ENCODE measurements at regions not wholly inside any gene's neighbourhood (a gene's known extent, or its start where the extent isn't known, plus 50 kb on each side); places are given as distances from the start of the nearest gene placed in this dataset.

DNA sequence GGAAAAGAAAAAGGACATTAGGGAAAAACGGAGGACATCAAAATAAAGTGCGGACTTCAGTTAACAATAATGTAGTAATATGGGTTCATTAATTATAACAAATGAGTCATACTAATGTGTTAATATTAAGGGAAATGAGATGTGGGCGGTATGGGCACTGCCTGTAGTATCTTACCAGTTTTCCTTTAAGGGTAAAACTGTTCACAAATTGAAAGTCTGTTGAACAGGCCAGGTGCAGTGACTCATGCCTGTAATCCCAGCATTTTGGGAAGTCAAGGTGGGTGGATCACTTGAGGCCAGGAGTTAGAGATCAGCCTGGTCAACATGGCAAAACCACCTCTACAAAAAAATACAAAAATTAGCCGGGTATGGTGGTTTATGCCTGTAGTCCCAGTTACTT is 56.8 kb upstream of the PMAIP1 start (continued):
- TF ChIP-seq, protein P1, sequence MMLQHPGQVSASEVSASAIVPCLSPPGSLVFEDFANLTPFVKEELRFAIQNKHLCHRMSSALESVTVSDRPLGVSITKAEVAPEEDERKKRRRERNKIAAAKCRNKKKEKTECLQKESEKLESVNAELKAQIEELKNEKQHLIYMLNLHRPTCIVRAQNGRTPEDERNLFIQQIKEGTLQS (IDR thresholded peaks at IDR 0.05) = no peak
- no peak for TF ChIP-seq EGR1 (IDR thresholded peaks at IDR 0.05; ENCODE audit: low read depth)
- TF ChIP-seq CEBPB (IDR thresholded peaks at IDR 0.05; ENCODE audit: low read depth) = no peak
- TF ChIP-seq SRF (IDR thresholded peaks at IDR 0.05; ENCODE audit: low read depth) = no peak

DNA sequence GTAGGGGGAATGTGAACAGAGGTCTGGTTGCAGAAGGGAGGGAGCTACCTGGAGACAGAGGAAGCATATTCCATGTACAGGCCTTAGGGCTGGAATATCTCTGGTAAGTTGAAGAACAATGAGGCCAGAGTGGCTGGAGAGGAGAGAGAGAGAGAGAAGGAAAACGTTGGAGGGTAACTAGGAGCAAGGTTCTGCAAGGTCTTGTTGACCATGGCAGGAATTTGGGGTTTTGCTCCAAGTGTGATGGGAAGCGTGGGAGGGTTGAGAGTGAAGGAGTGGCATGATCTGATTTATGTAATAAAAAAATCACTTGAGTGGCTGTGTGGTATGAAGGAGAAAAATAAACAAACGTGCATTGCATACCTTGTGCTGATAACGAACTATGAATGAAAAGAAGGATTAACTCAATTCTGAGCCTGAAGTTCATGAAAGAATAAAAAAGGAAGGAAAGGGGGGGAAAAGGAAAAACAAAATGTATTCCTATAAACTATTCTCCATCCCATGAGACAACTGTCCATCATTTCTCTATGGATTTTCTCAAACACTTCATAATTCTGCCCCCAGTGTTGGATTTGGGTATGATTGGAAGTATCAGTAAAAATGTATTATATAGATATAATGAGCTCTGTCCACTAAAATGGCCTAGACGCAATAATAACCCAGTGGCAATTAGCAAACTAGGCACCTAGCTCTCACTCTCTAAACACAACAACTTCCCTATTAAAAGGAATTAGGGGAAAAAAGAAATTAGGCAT is 59.7 kb upstream of the PMAIP1 start:
- peak; percentile 41; the same call in 1 of the 2 replicates for ATAC-seq
- peaks cover 8 to 15% of the 10 kb centered on the region in 2 experiments; a peak in 2 of 4 replicates for H3K4me1 ChIP-seq (ENCODE audit: control insufficient read depth in 1 of 2, insufficient read depth in 2 of 2, low read length in 2 of 2)
- H4K20me1 ChIP-seq (ENCODE audit: insufficient read depth) = no peaks in the 10 kb centered on the region
- H3K4me3 ChIP-seq (replicated peaks in 1 of 2; ENCODE audit: low read depth in 1 of 2, low read length in 2 of 2) = no peak overlapping the region
- no peak overlapping the region for H3K9ac ChIP-seq (ENCODE audit: low read length)
- H3K27ac ChIP-seq (ENCODE audit: low read depth, low read length) = no peak overlapping the region
- H2AFZ ChIP-seq (ENCODE audit: low read depth, low read length, poor library complexity, severe bottlenecking) = peak overlapping the region; percentile 57
- intact Hi-C loops (cut with micrococcal nuclease) = loop anchor here (5.0 kb wide), 2 partner anchors 67 to 572 kb away; no protein-coding TSS in a partner anchor
- ChIA-PET RAD21 (ENCODE audit: low non-redundant PET in 1 of 2, low total read pairs in 2 of 2, uncharacterized antibody in 2 of 2, unreplicated experiment in 2 of 2) (interaction anchor here in 1 of 2 experiments (0.5 to 0.7 kb wide), 4 partner anchors 12 to 154 kb away, joined by 3 to 4 read pairs (median 3); no protein-coding TSS in a partner anchor), POLR2A (interaction anchor here (1.1 to 2.8 kb wide), 3 partner anchors 33 to 65 kb away, joined by 3 to 16 read pairs (median 8); partner anchors contain the start of gene PMAIP1), CTCF (interaction anchor here (0.6 to 1.6 kb wide), 10 partner anchors 8 to 720 kb away, joined by 3 to 10 read pairs (median 4); partner anchors contain the start of gene PMAIP1)
- DNase-seq (ENCODE audit: low read depth, low spot score) = no peak
- H3K9me3 ChIP-seq (ENCODE audit: control insufficient read depth in 1 of 2, insufficient read depth in 1 of 2, low read depth in 1 of 2, low read length in 2 of 2) = no peaks in the 10 kb centered on the region
- TF ChIP-seq RAD21 (IDR thresholded peaks at IDR 0.05; ENCODE audit: low read depth) = peak; percentile 33; the same call in 1 of the 2 replicates
- TF ChIP-seq, protein P2, sequence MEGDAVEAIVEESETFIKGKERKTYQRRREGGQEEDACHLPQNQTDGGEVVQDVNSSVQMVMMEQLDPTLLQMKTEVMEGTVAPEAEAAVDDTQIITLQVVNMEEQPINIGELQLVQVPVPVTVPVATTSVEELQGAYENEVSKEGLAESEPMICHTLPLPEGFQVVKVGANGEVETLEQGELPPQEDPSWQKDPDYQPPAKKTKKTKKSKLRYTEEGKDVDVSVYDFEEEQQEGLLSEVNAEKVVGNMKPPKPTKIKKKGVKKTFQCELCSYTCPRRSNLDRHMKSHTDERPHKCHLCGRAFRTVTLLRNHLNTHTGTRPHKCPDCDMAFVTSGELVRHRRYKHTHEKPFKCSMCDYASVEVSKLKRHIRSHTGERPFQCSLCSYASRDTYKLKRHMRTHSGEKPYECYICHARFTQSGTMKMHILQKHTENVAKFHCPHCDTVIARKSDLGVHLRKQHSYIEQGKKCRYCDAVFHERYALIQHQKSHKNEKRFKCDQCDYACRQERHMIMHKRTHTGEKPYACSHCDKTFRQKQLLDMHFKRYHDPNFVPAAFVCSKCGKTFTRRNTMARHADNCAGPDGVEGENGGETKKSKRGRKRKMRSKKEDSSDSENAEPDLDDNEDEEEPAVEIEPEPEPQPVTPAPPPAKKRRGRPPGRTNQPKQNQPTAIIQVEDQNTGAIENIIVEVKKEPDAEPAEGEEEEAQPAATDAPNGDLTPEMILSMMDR (IDR thresholded peaks at IDR 0.05 in 2 of 3, conservative IDR thresholded peaks at IDR 0.05 in 1 of 3; ENCODE audit: borderline replicate concordance in 1 of 3, insufficient read depth in 1 of 3, low read depth in 2 of 3, low read length in 2 of 3) = peak in 2 of 3 experiments; percentile 31 to 49; a peak in 3 of 6 replicates
- TF ChIP-seq SRF (IDR thresholded peaks at IDR 0.05; ENCODE audit: low read depth) = no peak
- H3K9me2 ChIP-seq (ENCODE audit: insufficient read depth) = no peaks in the 10 kb centered on the region
- no peaks in the 10 kb centered on the region for H3K79me2 ChIP-seq (ENCODE audit: insufficient read depth, low read length)
- no TSS peak for BruUV-seq (replicated peaks)
- H3K36me3 ChIP-seq (ENCODE audit: control insufficient read depth in 1 of 2, insufficient read depth in 2 of 2, low read length in 2 of 2) = no peaks in the 10 kb centered on the region
- H3K27me3 ChIP-seq (ENCODE audit: insufficient read depth, low read length) = no peaks in the 10 kb centered on the region
- no peak overlapping the region for H3K4me2 ChIP-seq (ENCODE audit: low read length)
